Suprapubic skin (tissue), 4 donors: ENCODE measurements at regions not wholly inside any gene's neighbourhood (a gene's known extent, or its start where the extent isn't known, plus 50 kb on each side); places are given as distances from the start of the nearest gene placed in this dataset.

Experiments
- EP300 ChIP-seq: sonication (generic); formaldehyde crosslinking; IDR thresholded peaks from one replicate; pipeline ENCODE4 v1.6.1; 2017; ENCODE audit warnings: antibody characterized with exemption
- POLR2A ChIP-seq, 2 donors: fragments of 450-650 bp; IDR thresholded peaks; one replicate each; pipeline ENCODE4 v1.6.1; 2017; ENCODE audit warnings: antibody characterized with exemption in 2 of 2, mild to moderate bottlenecking in 2 of 2, moderate library complexity in 2 of 2
- POLR2AphosphoS5 ChIP-seq, 3 donors: sonication (generic); formaldehyde crosslinking; IDR thresholded peaks; one replicate each; pipeline ENCODE4 v1.6.1; 2017; ENCODE audit warnings: antibody characterized with exemption in 3 of 3
- TF ChIP-seq, protein P1 (sequence below), 2 donors: fragments of 200-600 bp in 1 of 2; fragments of 450-650 bp in 1 of 2; sonication (generic) in 1 of 2; IDR thresholded peaks; one replicate each; pipeline ENCODE4 v1.5.1; 2016 to 2019; ENCODE audit warnings: antibody characterized with exemption in 2 of 2, mild to moderate bottlenecking in 1 of 2, moderate library complexity in 1 of 2

DNA sequence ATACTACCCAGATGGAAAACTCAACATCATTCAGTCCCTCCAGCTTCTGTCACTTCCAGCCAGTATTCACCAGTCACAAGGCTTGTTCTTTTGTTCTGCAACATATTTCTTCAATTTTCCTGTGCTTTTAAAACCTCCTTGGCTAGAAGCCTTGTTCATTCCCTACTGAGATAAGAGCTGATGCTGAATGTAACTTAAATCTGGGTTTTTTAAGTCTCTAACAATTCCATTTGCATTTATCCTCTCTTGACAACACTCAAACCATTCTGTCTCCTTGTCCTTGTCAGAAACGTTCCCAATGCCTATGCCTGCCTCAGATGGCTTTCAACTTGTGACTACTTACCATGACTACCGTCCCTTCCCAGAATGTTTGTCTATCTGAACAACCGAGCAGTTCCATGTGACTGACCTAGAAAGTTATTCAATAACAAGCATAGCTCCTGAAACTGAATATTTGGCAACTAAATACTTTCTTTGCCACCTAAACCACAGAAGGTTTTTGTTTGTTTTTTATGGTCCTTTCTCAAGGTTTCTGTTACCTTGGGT, 682.9 kb upstream of the GALNTL6 start:
- TF ChIP-seq, protein P1, sequence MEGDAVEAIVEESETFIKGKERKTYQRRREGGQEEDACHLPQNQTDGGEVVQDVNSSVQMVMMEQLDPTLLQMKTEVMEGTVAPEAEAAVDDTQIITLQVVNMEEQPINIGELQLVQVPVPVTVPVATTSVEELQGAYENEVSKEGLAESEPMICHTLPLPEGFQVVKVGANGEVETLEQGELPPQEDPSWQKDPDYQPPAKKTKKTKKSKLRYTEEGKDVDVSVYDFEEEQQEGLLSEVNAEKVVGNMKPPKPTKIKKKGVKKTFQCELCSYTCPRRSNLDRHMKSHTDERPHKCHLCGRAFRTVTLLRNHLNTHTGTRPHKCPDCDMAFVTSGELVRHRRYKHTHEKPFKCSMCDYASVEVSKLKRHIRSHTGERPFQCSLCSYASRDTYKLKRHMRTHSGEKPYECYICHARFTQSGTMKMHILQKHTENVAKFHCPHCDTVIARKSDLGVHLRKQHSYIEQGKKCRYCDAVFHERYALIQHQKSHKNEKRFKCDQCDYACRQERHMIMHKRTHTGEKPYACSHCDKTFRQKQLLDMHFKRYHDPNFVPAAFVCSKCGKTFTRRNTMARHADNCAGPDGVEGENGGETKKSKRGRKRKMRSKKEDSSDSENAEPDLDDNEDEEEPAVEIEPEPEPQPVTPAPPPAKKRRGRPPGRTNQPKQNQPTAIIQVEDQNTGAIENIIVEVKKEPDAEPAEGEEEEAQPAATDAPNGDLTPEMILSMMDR (IDR thresholded peaks at IDR 0.05) = no peak
- TF ChIP-seq POLR2A (IDR thresholded peaks at IDR 0.05) (no peak), EP300 (no peak), POLR2AphosphoS5 (IDR thresholded peaks at IDR 0.05) (no peak)
